SW 1271 (cell line): ENCODE measurements at regions not wholly inside any gene's neighbourhood (a gene's known extent, or its start where the extent isn't known, plus 50 kb on each side); places are given as distances from the start of the nearest gene placed in this dataset.
A peak's percentile ranks its signal among the peaks of the same experiment; 100 is the strongest.

Experiments
- DNase-seq, 2 experiments: peaks; one replicate each; lab custom pipeline; 2025; lab: John Stamatoyannopoulos, UW

GRCh38 chr10:42952349-42952748, 124.5 kb upstream of the RET start:
- DNase-seq = no peak

- DNase-seq = no peak
Observed at GRCh38 chr10:42952931-42953683, 123.8 kb upstream of the RET start.

GRCh38 chr10:42953684-42954674, 122.9 kb upstream of the RET start:
- DNase-seq = no peak

GRCh38 chr10:42954766-42955492, 121.9 kb upstream of the RET start:
- DNase-seq = no peak

GRCh38 chr10:42955493-42955889, 121.4 kb upstream of the RET start:
- DNase-seq = no peak

- DNase-seq = no peak
Observed at GRCh38 chr10:42956045-42956444, 120.8 kb upstream of the RET start.

DNA sequence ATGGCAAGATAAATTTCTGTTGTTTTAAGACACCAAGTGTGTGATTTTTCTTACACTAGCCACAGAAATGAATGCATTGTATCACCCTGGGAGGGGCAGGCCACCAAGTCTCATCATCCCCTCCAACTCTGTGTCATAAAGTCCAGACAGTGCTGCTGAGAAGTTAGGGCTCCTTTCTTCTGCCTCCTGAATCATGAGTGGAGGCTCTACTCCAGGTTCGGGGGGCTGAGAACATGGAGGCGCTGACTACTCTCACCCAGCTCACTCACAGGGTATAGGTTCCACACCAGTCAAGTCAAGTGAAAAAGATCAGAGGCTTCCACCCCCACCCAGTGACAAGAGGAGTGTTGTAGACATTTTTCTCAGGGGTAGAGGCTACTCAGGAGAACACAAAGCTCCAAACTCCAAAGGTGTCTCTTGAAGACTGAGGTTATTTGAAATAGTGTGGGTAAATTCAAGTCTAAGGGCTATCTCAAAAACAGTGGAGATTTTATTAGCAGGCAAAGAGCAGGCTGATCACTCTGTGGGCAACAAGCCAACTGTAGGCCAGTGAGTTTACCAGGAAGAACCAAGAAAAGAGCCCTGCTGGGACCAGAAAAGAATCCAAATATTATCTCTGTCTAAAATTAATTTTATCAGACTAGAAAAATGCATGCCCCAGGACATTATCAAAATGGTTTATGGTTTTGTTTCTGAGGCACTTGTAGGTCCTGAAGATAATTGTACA, 118.6 kb upstream of the RET start:
- no peak for DNase-seq

GRCh38 chr10:42959833-42960232, 117.0 kb upstream of the RET start:
- no peak for DNase-seq

GRCh38 chr10:42960491-42960990, 116.3 kb upstream of the RET start:
- peak; percentile 1 to 6 for DNase-seq

DNA sequence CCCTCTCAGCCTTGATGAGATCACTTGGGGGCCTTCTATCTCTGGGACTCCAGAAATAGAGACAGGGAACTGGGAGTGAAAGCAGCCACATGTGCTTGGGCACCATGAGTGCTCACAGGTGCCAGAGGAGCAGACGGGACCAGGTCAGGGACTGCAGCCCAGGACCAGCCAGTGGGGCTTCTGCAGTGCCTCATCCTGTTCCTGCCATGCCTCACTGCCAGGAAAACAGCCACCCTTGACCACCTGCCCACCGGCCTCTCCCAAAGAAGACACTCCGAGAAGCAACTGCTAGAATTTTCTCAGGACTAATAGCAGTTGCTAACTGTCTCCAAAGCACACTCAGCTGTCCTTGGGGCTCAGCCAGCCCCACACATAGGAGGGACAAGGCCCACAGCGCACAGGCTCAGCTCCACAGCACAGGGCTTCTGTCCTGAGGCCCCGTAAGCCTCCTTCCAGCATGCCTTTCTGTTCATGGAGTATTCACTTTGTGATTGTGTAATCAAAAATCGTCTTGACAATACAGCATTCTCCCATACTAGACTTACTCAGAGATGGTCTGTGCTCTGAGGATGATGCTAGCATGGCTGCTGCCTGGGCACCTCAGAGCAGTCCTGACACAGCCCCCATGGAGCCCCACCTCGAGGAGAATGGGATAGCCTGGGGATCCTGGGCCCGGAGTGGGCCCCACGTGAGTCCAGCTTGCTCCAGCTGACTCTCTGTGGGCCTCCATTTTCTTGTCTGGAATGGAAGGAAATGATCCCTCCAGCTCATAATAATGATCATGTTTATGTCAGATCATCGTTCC, 115.7 kb upstream of the RET start:
- no peak for DNase-seq

- DNase-seq = no peak
Observed at GRCh38 chr10:42961796-42962109, 115.1 kb upstream of the RET start.

- no peak for DNase-seq
Observed at GRCh38 chr10:42962110-42962901, 114.6 kb upstream of the RET start.

GRCh38 chr10:42962902-42963231, 114.0 kb upstream of the RET start:
- DNase-seq = no peak

- no peak for DNase-seq
Observed at GRCh38 chr10:42963312-42963711, 113.6 kb upstream of the RET start.

DNA sequence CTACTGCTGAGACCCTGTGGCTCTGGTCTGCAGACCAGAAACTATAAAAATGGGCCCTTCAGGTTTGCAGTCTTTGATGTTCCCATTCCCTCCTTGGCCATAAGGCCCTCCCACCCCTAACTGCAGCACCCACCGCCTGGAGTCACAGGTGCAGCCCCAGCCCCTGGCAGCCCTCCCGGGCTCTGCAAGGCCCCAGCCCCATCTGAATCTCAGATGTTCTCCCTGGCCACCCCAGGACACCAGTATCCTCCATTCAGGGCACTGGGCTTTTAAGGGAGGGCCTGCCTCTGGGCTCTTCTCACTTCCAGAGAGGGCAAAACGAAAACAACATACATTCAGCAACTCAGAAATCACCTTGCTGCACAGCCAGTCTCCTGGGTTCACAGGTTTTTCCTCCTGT, 107.7 kb upstream of the RET start:
- no peak for DNase-seq

DNA sequence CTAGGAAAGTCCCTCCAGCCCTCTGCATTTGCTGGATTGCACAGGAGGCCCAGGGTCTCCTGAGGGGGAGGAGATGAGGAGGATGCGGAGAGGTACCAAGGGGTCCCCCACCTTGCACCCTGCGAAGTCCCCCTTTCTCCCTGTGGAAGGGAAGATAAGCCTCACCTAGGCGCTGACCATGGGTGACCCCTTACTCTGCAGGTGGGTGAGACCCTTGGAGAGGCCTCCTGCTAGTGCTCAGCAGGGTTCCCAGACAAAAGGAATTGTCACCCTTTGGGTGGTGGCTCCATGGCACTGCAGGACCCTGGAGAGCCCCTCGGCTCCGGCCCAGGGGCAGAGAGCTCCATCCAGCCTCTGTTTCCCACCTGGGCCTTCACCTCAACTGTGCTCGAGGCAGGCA, 107.0 kb upstream of the RET start:
- DNase-seq = no peak

- no peak for DNase-seq
Observed at GRCh38 chr10:42970451-42971250, 106.2 kb upstream of the RET start.

DNA sequence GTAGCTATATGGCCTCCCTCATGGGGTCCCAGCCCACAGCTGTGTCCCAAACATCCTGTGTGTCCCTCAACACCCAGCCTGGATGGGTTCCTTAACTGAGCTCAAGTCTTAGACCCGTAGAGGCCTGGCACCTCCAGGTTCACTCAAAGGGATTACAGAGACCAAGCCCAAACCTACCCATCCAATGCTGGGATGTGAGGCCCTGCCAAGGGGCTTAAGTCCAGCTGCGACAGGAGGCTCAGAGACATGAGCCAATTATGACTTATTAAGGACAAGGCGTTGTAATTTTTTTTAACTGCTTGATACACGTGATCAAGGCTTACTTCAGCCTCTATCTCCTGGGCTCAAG, 105.6 kb upstream of the RET start:
- no peak for DNase-seq

GRCh38 chr10:42972946-42973345, 103.9 kb upstream of the RET start:
- no peak for DNase-seq
